Smooth muscle cell (in vitro differentiated cells): ENCODE measurements at regions not wholly inside any gene's neighbourhood (a gene's known extent, or its start where the extent isn't known, plus 50 kb on each side); places are given as distances from the start of the nearest gene placed in this dataset.

ENCODE experiments used
- DNase-seq: peaks from one replicate; lab custom pipeline; 2025; ENCODE audit not compliant: unreplicated experiment; lab: John Stamatoyannopoulos, UW
- H2AFZ ChIP-seq: fragments of 200-600 bp; sonication (generic); 2 replicates; pipeline ENCODE4 v1.6.0; 2016; ENCODE audit warnings: antibody characterized with exemption, low read depth, mild to moderate bottlenecking
- H3F3A ChIP-seq: fragments of 200-600 bp; sonication (generic); 2 replicates; pipeline ENCODE4 v1.6.0; 2017; ENCODE audit warnings: antibody characterized with exemption, low read depth
- H3K27ac ChIP-seq: fragments of 200-600 bp; sonication (generic); 2 replicates; pipeline ENCODE4 v1.5.1; 2016; ENCODE audit warnings: low read depth, mild to moderate bottlenecking
- H3K27me3 ChIP-seq: fragments of 200-600 bp; sonication (generic); 2 replicates; pipeline ENCODE4 v1.6.1; 2016; ENCODE audit warnings: low read depth, mild to moderate bottlenecking
- H3K36me3 ChIP-seq: fragments of 200-600 bp; sonication (generic); 2 replicates; pipeline ENCODE4 v1.5.1; 2016; ENCODE audit warnings: low read depth
- H3K4me1 ChIP-seq: fragments of 200-600 bp; sonication (generic); 2 replicates; pipeline ENCODE4 v1.5.1; 2016; ENCODE audit warnings: low read depth
- H3K4me2 ChIP-seq: fragments of 200-600 bp; sonication (generic); 2 replicates; pipeline ENCODE4 v1.6.0; 2016; ENCODE audit warnings: mild to moderate bottlenecking
- H3K4me3 ChIP-seq: fragments of 200-600 bp; sonication (generic); 2 replicates; pipeline ENCODE4 v1.5.1; 2016; ENCODE audit warnings: mild to moderate bottlenecking
- H3K79me2 ChIP-seq: fragments of 200-600 bp; sonication (generic); 2 replicates; pipeline ENCODE4 v1.6.0; 2016; ENCODE audit warnings: low read depth, mild to moderate bottlenecking
- H3K9ac ChIP-seq: fragments of 200-600 bp; sonication (generic); 2 replicates; pipeline ENCODE4 v1.6.0; 2016; ENCODE audit warnings: low read depth
- H3K9me3 ChIP-seq: fragments of 200-600 bp; sonication (generic); replicated peaks from 2 replicates; pipeline ENCODE4 v1.5.1; 2016; ENCODE audit warnings: low read depth
- H4K20me1 ChIP-seq: fragments of 200-600 bp; sonication (generic); 2 replicates; pipeline ENCODE4 v1.6.0; 2016; ENCODE audit warnings: low read depth
- WGBS: methylation state at CpG from one replicate; pipeline ENCODE4 v1.1.7; 2016; ENCODE audit warnings: low lambda C conversion rate; 5-methylcytosine and 5-hydroxymethylcytosine counted together
- TF ChIP-seq, protein P1 (sequence below): fragments of 200-600 bp; sonication (generic); IDR thresholded peaks from 2 replicates; pipeline ENCODE4 v1.5.1; 2017; ENCODE audit warnings: borderline replicate concordance, mild to moderate bottlenecking, antibody characterized with exemption; ENCODE audit not compliant: insufficient read depth, poor library complexity, severe bottlenecking

DNA sequence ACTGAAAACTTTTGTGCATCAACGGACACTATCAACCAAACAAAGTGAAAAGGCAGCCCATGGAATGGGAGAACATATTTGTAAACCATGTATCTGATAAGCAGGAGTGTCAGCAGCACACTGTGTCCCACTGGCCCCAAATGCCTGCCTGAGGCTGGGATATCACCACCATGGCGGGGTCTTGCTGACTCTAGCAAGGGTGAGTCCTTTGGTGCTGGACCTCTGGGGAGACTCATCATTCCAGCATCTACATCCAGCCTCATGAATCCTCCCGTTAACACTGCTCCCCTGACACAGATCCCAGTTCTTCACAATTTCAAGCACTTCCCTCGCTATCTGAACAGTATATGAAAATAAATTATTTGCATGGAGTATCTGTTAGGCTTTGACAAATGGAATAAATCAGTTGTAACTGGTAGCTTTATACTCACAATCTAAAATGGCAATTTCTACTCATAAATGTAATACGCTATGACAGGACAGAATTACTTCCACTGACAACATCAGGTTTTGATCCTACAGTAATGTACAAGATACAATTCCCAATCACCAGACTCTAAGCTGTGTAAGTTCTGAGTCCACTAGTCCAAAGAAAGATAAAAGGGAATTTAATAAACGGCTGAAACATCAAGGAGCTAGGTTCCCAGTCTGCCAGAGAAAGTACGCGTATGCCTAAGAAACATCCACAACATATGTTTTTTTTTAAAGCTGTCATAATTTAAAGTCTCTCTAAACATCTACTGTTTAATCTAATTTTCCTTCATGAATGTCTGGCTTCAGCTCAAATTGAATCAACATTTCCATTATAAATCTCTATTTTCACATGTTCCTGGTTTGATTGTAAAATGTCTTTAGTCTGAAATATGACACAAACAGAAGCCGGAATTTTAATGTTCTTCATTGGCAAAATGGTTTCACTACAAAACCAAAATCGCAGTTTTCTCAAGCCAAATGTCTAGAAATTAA lies 95.1 kb downstream of the SIPA1L2 start:
- Histone ChIP-seq H4K20me1 (peaks cover 17% of the 10 kb centered on the region), H3K79me2 (peaks cover 95% of the 10 kb centered on the region), H3K9me3 (no peaks in the 10 kb centered on the region), H3K27me3 (no peaks in the 10 kb centered on the region), H3F3A (peaks cover 6% of the 10 kb centered on the region), H3K9ac (no peak overlapping the region), H3K4me2 (no peak overlapping the region), H3K27ac (no peak overlapping the region), H3K4me1 (no peaks in the 10 kb centered on the region), H3K36me3 (no peaks in the 10 kb centered on the region), H2AFZ (no peak overlapping the region), H3K4me3 (no peak overlapping the region)
- no peak for DNase-seq
- TF ChIP-seq, protein P1, sequence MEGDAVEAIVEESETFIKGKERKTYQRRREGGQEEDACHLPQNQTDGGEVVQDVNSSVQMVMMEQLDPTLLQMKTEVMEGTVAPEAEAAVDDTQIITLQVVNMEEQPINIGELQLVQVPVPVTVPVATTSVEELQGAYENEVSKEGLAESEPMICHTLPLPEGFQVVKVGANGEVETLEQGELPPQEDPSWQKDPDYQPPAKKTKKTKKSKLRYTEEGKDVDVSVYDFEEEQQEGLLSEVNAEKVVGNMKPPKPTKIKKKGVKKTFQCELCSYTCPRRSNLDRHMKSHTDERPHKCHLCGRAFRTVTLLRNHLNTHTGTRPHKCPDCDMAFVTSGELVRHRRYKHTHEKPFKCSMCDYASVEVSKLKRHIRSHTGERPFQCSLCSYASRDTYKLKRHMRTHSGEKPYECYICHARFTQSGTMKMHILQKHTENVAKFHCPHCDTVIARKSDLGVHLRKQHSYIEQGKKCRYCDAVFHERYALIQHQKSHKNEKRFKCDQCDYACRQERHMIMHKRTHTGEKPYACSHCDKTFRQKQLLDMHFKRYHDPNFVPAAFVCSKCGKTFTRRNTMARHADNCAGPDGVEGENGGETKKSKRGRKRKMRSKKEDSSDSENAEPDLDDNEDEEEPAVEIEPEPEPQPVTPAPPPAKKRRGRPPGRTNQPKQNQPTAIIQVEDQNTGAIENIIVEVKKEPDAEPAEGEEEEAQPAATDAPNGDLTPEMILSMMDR = no peak
- WGBS = 83% methylated on average over 10 of the region's 10 CpGs

DNA sequence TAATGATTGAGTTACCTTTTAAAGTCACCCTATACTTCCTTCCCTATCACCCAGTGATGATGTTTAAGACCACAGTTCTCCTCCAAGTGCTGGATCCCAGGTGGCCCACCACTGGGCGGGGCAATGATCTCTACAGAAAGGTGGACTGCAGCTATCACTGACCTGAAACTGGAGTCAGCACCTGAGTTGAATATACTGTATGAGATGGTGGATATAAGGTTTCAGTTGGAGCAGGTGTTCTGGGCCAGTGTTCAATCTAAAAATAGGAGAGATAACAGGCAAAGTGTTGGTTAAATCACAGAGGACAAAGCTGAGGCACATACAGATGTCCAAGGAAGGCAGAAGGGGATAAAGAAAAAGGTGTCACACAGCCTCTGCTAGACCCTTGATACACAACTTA lies 96.6 kb downstream of the SIPA1L2 start:
- TF ChIP-seq, protein P1 = no peak
- H3K79me2 ChIP-seq = peaks cover 90% of the 10 kb centered on the region
- 97% methylated on average over 1 of the region's 1 CpG for WGBS

DNA sequence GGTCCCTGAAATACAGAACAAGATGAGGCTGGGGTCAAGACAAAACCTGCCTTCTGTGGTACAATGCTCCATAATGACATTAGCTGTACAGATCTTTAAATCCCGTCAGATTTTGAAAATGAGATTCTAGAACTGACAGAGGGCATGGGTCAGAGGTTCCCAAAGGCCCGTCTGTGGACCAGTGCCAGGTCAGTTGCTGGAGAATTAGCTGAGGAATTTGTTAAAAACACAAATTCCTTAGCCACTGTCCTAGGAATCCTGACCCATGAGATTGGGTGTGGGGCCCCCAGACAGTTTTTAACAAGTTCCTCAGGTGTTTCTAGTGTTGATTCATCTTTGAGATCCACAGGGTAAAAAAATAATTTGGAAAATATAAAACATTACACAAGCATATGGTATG lies 97.0 kb downstream of the SIPA1L2 start:
- WGBS = 71% methylated on average over 2 of the region's 2 CpGs
- Histone ChIP-seq H4K20me1 (peaks cover 7% of the 10 kb centered on the region), H2AFZ (no peak overlapping the region), H3F3A (peaks cover 5% of the 10 kb centered on the region), H3K27ac (peak overlapping the region; percentile 12), H3K4me2 (no peak overlapping the region), H3K79me2 (peaks cover 91% of the 10 kb centered on the region), H3K4me3 (no peak overlapping the region), H3K36me3 (no peaks in the 10 kb centered on the region), H3K27me3 (no peaks in the 10 kb centered on the region), H3K9me3 (no peaks in the 10 kb centered on the region), H3K9ac (no peak overlapping the region), H3K4me1 (no peaks in the 10 kb centered on the region)
- DNase-seq = no peak
- TF ChIP-seq, protein P1 = no peak

More for the DNA sequence above, 96.6 kb downstream of the SIPA1L2 start:
- DNase-seq = no peak
- Histone ChIP-seq H3K9me3 (no peaks in the 10 kb centered on the region), H3K9ac (no peak overlapping the region), H3K4me3 (no peak overlapping the region), H3F3A (peaks cover 6% of the 10 kb centered on the region), H4K20me1 (peaks cover 8% of the 10 kb centered on the region), H3K36me3 (no peaks in the 10 kb centered on the region), H2AFZ (no peak overlapping the region), H3K27ac (no peak overlapping the region), H3K27me3 (no peaks in the 10 kb centered on the region), H3K4me2 (no peak overlapping the region), H3K4me1 (no peaks in the 10 kb centered on the region)
